MM.1S (cell line): ENCODE measurements at regions not wholly inside any gene's neighbourhood (a gene's known extent, or its start where the extent isn't known, plus 50 kb on each side); places are given as distances from the start of the nearest gene placed in this dataset.

Experiments used
- DNase-seq: peaks from one replicate; pipeline ENCODE4 v3.0.0-alpha.2; 2015
- H2AFZ ChIP-seq: fragments of 300-600 bp; sonication (generic); 2 replicates; pipeline ENCODE4 v1.6.0; 2016; ENCODE audit warnings: antibody characterized with exemption, low read length
- H3F3A ChIP-seq: fragments of 300-600 bp; sonication (generic); 2 replicates; pipeline ENCODE4 v1.6.1; 2016; ENCODE audit warnings: mild to moderate bottlenecking, antibody characterized with exemption, low read length, moderate library complexity, mixed read lengths; ENCODE audit not compliant: insufficient read depth
- H3K27ac ChIP-seq: fragments of 300-600 bp; sonication (generic); 2 replicates; pipeline ENCODE4 v1.5.1; 2016; ENCODE audit warnings: mild to moderate bottlenecking, low read length
- H3K27me3 ChIP-seq: fragments of 300-600 bp; sonication (generic); replicated peaks from 2 replicates; pipeline ENCODE4 v1.6.0; 2016; ENCODE audit warnings: low read length; ENCODE audit not compliant: insufficient read depth
- H3K36me3 ChIP-seq: fragments of 300-600 bp; sonication (generic); replicated peaks from 2 replicates; pipeline ENCODE4 v1.6.1; 2016; ENCODE audit warnings: mild to moderate bottlenecking, low read length, mixed read lengths; ENCODE audit not compliant: insufficient read depth
- H3K4me1 ChIP-seq: fragments of 300-600 bp; sonication (generic); 2 replicates; pipeline ENCODE4 v1.6.1; 2016; ENCODE audit warnings: low read length, mixed read lengths
- H3K4me2 ChIP-seq: fragments of 300-600 bp; sonication (generic); 2 replicates; pipeline ENCODE4 v1.6.0; 2016; ENCODE audit warnings: low read depth, low read length
- H3K4me3 ChIP-seq: fragments of 300-600 bp; sonication (generic); 2 replicates; pipeline ENCODE4 v1.5.1; 2016; ENCODE audit warnings: low read length, mixed read lengths
- H3K79me2 ChIP-seq: fragments of 300-600 bp; sonication (generic); 2 replicates; pipeline ENCODE4 v1.6.1; 2016; ENCODE audit warnings: mixed run types, low read length, mixed read lengths
- H3K9ac ChIP-seq: fragments of 300-600 bp; sonication (generic); 2 replicates; pipeline ENCODE4 v1.6.1; 2016; ENCODE audit warnings: low read length, mixed read lengths
- H3K9me2 ChIP-seq: fragments of 300-600 bp; sonication (generic); replicated peaks from 2 replicates; pipeline ENCODE4 v1.6.1; 2016; ENCODE audit warnings: mild to moderate bottlenecking, low read length, mixed read lengths; ENCODE audit not compliant: insufficient read depth
- H3K9me3 ChIP-seq: fragments of 300-600 bp; sonication (generic); replicated peaks from 2 replicates; pipeline ENCODE4 v1.6.1; 2016; ENCODE audit warnings: mild to moderate bottlenecking, low read length, mixed read lengths; ENCODE audit not compliant: insufficient read depth
- H4K20me1 ChIP-seq: fragments of 300-600 bp; sonication (generic); 2 replicates; pipeline ENCODE4 v1.6.1; 2016; ENCODE audit warnings: mild to moderate bottlenecking, low read length, moderate library complexity, mixed read lengths; ENCODE audit not compliant: insufficient read depth
- CTCF ChIP-seq: fragments of 300-600 bp; sonication (generic); IDR thresholded peaks from 2 replicates; pipeline ENCODE4 v1.5.1; 2016; ENCODE audit warnings: antibody characterized with exemption, low read length, mixed read lengths
- EZH2 ChIP-seq: fragments of 300-600 bp; sonication (generic); optimal IDR thresholded peaks from 2 replicates; pipeline ENCODE3; 2017; ENCODE audit warnings: low read depth, mild to moderate bottlenecking, antibody characterized with exemption, low read length, mixed read lengths
- EZH2phosphoT487 ChIP-seq: fragments of 300-600 bp; sonication (generic); IDR thresholded peaks from 2 replicates; pipeline ENCODE4 v1.6.1; 2018; ENCODE audit warnings: antibody characterized with exemption, low read length

GRCh38 chr7:136183981-136184380, 206.8 kb upstream of the MTPN start:
- no peak for DNase-seq
- no peak overlapping the region for H3K9ac ChIP-seq
- no peaks in the 10 kb centered on the region for H3K9me3 ChIP-seq
- H3K27ac ChIP-seq, result no peak overlapping the region
- no peak for TF ChIP-seq EZH2
- TF ChIP-seq CTCF, result no peak
- TF ChIP-seq EZH2phosphoT487, result no peak
- H3K4me3 ChIP-seq, result no peak overlapping the region
- no peaks in the 10 kb centered on the region for H3K27me3 ChIP-seq
- H3K36me3 ChIP-seq, result no peaks in the 10 kb centered on the region
- no peaks in the 10 kb centered on the region for H3K9me2 ChIP-seq
- H3K4me2 ChIP-seq, result no peak overlapping the region
- no peaks in the 10 kb centered on the region for H3F3A ChIP-seq
- H3K4me1 ChIP-seq, result peaks cover 4% of the 10 kb centered on the region; the same call in 1 of the 2 replicates
- no peaks in the 10 kb centered on the region for H4K20me1 ChIP-seq
- no peaks in the 10 kb centered on the region for H3K79me2 ChIP-seq
- no peak overlapping the region for H2AFZ ChIP-seq

DNA sequence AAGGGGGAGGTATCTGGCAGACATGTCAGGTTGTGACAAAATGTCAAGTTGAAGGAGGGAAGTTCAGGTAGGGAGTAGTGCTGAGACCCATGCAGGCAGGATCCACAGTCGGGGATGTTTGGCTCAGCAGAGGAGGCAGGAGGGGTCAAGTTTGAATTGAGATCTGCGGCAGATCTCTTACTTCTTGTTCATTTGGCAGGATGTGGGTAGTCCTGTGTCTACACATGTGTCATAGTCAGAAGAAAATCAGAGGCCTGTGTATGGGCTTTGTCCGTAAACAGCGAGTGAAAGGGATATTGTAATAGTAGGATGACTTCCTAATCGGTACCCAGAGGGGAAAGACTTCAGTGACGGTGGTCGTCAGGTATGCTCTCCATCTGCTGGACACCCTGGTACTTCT, 203.8 kb upstream of the MTPN start:
- Histone ChIP-seq H3K9me3 (no peaks in the 10 kb centered on the region), H3K27ac (no peak overlapping the region), H2AFZ (no peak overlapping the region), H4K20me1 (no peaks in the 10 kb centered on the region), H3F3A (no peaks in the 10 kb centered on the region), H3K79me2 (no peaks in the 10 kb centered on the region), H3K4me1 (peaks cover 4% of the 10 kb centered on the region; the same call in 1 of the 2 replicates), H3K4me2 (no peak overlapping the region), H3K4me3 (no peak overlapping the region), H3K9ac (no peak overlapping the region), H3K9me2 (no peaks in the 10 kb centered on the region), H3K27me3 (no peaks in the 10 kb centered on the region), H3K36me3 (no peaks in the 10 kb centered on the region)
- no peak for DNase-seq
- TF ChIP-seq EZH2phosphoT487 (no peak), EZH2 (no peak), CTCF (no peak)

GRCh38 chr7:136179851-136180721, 202.9 kb upstream of the MTPN start:
- Histone ChIP-seq H3K4me2 (no peak overlapping the region), H2AFZ (no peak overlapping the region), H3K9me3 (no peaks in the 10 kb centered on the region), H4K20me1 (no peaks in the 10 kb centered on the region), H3K4me1 (peaks cover 4% of the 10 kb centered on the region; the same call in 1 of the 2 replicates), H3K9ac (no peak overlapping the region), H3K4me3 (no peak overlapping the region), H3F3A (no peaks in the 10 kb centered on the region), H3K79me2 (no peaks in the 10 kb centered on the region), H3K36me3 (no peaks in the 10 kb centered on the region), H3K27ac (no peak overlapping the region), H3K9me2 (no peaks in the 10 kb centered on the region), H3K27me3 (no peaks in the 10 kb centered on the region)
- no peak for TF ChIP-seq EZH2
- no peak for TF ChIP-seq CTCF
- TF ChIP-seq EZH2phosphoT487, result no peak
- no peak for DNase-seq
